DMS 273 (cell line): ENCODE measurements at regions not wholly inside any gene's neighbourhood (a gene's known extent, or its start where the extent isn't known, plus 50 kb on each side); places are given as distances from the start of the nearest gene placed in this dataset.
A peak's percentile ranks its signal among the peaks of the same experiment; 100 is the strongest.

ENCODE experiments used
- DNase-seq: peaks from one replicate; lab custom pipeline; 2025; ENCODE audit not compliant: unreplicated experiment; lab: John Stamatoyannopoulos, UW

DNA sequence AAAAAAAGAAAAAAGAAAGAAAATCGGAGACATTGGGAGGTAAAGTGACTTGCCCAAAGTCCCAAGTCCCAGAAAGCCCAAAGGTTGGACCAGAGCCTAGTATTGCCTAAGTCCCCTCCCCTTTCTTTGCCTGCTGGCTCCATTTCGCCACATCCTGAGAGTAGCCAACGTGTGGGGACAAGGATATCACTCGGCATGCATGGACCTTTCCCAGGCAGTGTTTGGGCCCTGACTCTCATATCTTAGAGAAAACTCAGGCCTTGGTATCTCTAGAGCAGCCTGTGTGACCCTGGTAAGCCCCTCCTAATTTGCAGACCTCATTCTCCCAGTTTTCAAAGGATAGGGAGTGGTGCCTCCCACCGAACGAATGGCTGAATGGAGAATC lies 294.2 kb upstream of the ZMIZ1 start:
- no peak for DNase-seq

DNA sequence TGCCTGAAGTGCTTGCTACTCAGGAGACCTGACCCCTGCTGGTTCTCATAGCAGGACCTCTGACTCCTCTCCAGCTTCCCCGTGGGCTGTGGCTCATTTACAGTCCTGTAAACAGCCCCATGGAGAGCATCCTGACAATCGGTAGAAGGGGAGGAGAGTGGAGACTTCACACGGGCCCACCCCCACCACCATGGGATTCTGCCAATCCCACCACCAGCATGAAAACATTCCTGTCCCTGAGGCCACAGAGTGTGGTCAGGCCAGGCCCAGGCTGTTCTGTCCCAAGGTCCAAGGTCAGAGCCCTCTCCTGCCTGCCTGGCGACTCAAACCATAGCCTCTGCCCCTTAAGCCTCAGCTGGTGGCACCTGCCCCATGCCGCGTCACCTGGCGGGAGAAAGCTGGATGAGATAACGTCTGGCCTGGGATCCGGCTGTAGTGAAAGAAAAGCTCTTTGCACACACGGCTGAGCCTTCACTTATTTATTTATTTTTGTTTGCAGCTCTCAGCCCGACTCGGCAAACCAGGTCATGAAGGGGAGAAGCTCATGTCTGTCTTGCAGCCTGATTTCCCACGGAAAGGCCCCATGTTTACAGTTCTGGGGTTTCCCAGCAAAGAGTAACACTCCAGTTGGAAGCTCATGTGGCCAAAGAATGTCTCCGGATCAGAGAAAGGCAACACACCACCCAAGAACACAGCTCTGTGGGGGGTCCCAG lies 293.6 kb upstream of the ZMIZ1 start:
- DNase-seq: no peak

- DNase-seq: no peak
Measured at GRCh38 chr10:78775891-78776290, 292.9 kb upstream of the ZMIZ1 start.

DNA sequence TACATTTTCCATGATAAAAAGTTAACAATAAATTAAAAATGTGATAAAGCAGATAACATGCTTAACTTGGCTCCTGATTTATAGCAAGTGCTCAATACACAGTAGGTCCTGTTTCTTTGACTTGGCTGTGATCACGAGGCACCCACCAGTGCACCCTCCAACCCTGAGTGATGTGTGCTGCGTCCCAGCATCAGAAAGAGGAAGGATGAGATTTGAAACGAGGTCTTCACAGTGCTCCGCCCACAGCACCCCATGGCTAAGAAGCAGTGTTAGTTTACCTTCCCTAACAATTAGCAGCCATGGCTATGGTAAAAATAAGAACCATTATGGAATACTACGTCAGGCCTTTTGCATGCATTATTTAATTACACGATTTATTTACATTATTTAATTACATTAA lies 292.0 kb upstream of the ZMIZ1 start:
- DNase-seq: no peak

DNA sequence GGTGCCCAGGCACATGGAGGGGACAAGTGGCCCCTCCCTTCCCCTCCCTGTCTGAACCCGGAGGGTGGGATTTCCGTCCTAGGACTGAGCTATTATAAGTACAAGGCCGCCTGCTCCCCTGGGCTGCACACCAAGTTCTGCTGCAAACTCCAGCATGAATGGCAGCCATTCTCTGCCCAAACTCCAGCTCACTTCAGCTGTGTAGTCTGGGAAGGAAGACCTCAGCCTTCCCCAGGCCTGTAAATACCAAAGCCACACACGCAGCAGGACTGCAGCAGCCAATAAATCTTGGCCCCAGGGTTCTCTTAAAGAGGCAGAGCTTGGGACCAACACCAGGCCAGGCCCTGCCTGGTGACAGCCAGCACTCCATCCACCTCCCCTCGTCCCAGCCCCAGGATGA lies 291.3 kb upstream of the ZMIZ1 start:
- DNase-seq: no peak

DNA sequence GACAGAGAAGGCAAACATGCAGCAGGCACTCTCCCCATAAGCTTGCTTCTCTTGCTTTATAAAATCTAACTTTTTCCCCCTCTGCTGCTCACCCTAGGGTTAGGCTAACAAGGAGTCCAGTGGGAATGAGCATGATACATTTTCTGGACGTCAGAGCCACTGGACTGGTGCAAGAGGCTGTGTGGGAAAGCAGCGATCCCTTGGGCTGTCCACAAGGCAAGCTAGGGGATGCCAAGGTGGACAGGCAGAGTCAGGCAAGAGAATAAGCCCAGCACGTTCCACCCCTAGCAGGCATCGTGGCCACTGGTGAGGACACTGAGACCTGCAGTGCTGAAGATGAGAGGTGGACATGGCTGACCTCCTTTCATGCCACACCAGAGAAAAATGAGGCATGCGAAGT lies 290.9 kb upstream of the ZMIZ1 start:
- no peak for DNase-seq

- no peak for DNase-seq
Measured at GRCh38 chr10:78778444-78779338, 290.1 kb upstream of the ZMIZ1 start.

- no peak for DNase-seq
Measured at GRCh38 chr10:78779339-78779955, 289.3 kb upstream of the ZMIZ1 start.

- no peak for DNase-seq
Measured at GRCh38 chr10:78780551-78780961, 288.2 kb upstream of the ZMIZ1 start.

DNA sequence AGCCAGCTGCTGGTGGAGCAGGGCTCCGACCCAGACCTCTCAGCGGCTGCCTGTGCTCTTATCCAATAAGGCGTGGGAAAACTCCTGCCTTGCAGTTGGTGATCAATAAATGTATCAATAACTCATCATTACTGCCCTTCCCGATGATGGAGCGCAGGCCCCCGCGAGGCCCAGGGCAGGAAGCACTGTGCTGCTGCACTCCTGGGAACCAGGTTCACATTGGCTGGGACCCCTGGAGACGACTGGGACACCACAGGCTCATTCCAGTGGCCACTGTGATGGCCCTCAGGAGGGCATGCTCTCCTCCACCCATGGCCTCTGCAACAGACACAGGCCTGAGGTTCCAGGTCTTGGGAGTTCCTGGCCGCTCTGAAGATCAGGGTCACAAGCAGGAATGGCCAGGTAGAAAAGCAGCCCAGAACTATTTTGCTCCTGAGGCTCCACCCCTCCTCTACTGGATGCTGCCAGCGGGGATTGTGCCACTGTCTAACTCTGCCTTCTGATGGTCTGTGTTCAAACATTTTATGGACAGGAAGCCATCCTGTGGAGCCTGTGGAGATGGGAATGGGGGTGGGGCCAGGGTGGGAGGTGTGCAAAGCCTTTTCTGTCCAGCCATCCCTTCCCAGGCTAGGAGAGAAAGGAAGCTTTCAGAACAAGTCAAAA lies 287.4 kb upstream of the ZMIZ1 start:
- no peak for DNase-seq

DNA sequence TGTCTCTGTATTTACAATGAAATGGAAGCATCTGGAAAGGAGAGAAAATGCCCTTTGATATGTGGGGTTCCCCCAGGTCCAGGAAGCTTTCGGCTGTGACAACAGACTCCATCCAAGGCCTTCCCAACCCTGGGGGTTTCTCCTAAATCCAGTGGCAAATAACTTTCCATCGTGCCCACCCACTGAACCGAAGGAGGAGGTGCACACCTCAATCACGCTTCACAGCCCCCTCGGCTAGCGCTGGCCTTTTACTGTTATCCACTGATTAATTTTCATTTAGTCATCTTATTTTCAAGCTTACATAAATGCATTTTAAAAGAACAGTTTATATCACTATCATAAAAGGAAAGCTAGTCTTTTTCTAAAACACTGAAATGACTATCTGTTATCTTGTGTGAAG lies 286.8 kb upstream of the ZMIZ1 start:
- no peak for DNase-seq

DNA sequence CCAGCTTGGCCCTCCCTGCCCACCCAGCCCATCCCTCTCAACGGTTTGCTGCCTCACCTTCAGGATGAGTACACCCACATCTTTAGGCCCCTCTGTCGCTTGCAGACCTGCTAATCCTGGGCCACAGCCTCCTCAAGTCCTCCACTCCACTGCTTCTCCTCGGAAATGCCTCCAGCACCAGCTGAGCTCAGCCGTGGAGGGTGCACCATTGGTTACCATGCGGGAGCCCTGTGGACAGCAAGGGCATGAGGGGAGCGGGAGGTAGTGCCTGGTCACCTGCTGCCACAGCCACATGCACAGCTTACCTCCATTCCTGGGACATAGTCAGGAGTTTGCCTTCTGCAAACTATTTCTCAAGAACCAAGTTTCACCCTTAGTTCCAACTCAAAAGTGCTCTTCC lies 286.3 kb upstream of the ZMIZ1 start:
- no peak for DNase-seq

DNA sequence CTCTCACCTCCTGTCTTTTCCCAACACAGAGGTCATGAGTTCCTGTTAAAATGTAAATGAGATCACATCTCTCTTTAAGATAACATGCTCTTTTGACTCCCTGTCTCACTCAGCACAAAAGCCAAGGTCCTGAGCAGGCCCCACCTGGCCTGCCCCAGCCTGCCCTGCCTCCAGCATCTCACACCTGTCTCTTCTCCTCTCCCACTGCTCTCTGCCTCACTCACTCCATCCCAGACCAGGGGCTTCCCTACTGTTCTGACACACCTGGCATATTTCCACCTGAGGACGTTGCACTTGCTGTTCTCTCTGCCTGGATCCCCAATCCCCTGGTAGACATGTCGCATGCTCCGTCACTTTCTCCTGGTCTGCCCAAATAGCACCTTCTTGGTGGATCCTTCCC lies 285.0 kb upstream of the ZMIZ1 start:
- no peak for DNase-seq

DNA sequence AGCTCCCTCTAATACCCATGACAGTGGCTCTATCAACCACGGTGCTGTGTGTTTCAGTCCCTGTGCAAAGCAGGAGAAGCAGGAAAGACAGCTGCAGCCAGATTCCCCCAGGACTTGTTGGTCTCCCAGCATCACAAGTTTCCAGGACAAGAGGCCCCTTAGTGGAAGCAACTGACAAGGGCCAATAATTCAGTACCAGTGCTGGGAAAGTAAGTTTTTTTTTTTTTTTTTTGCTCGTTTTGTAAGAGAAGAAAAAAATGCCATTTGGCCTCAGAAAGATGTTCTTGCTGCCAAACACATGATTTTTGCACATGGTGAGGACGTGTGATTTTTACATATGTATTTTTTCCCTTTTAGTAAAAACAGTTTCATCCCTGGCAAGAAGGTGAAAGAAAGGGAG lies 284.2 kb upstream of the ZMIZ1 start:
- no peak for DNase-seq

DNA sequence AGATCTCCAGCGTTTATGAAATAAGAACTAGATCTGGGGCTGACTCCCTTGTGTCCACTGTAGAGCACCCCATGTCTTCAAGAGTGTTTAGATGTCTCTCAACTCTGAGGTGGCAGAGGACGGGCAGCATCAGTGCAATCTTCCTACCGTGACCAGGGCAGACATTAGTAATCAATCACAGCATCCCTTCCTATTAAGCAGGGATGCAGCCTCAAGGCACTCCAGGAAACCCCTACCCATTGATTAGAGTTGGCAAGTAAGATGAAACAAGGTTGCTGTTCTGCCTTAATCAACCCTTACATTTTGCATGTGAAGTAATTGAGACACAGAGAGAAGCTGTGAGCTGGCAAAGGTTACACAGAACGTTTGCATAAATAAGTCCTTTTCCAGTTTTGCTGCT lies 283.7 kb upstream of the ZMIZ1 start:
- DNase-seq: no peak

- no peak for DNase-seq
Measured at GRCh38 chr10:78785991-78786390, 282.8 kb upstream of the ZMIZ1 start.

- DNase-seq: no peak
Measured at GRCh38 chr10:78787125-78787524, 281.6 kb upstream of the ZMIZ1 start.

DNA sequence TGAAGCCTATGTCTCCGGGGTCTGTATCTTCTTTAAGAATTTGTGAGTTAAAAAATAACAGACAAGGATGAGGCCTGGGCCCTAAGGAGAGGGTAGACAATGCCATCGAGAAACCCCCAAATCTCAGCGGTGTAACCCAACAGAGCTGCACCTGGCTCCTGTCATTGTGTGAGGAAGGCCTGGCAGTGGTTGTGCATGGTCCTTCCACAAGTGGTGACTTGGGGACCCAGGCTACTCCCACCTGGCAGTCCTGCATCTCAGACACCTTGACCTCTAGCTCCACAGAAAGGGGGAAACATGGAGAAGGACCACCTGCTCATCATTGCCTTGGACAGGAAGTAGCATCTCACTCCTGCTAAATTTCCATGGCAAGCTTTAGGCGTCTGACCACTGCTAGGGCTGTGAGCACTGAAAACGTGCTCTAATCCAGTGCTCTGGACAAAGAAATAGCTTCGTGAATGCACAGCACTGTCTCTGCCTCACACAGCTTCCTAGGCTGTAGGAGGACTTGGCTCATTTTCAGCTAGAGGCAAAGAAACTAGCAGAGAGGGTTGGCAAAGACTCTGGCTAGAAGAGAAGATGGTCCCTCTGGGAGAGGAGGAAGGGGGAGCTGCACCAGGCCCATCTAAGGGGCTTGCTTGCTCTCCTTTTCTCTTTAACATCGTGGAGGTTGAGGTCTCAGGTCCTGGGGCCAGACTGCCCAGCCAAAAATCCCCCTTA lies 273.9 kb upstream of the ZMIZ1 start:
- no peak for DNase-seq

- DNase-seq: peak; percentile 5
Measured at GRCh38 chr10:78798976-78799730, 269.6 kb upstream of the ZMIZ1 start.

DNA sequence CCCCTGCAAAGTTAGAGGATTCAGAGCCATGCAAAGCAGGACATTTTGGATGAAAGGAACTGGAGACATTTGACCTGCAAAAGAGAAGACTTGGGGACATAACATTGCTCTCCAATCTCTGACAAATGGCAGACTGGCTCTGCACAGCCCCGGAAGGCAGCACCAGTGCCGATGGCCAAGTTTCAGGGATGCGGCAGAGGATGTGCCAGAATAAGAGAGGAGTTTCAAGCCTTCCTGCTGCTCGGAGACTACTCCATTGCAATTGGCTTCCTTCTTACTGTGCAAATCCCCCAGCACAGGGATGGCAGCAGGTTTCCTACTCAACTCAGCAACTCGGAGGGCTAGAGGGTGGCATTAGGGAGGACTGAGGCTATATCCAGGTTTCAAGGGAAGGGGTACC lies 268.8 kb upstream of the ZMIZ1 start:
- DNase-seq: no peak
